ENCODE measurements at regions not wholly inside any gene's neighbourhood (a gene's known extent, or its start where the extent isn't known, plus 50 kb on each side); places are given as distances from the start of the nearest gene placed in this dataset.

DNA sequence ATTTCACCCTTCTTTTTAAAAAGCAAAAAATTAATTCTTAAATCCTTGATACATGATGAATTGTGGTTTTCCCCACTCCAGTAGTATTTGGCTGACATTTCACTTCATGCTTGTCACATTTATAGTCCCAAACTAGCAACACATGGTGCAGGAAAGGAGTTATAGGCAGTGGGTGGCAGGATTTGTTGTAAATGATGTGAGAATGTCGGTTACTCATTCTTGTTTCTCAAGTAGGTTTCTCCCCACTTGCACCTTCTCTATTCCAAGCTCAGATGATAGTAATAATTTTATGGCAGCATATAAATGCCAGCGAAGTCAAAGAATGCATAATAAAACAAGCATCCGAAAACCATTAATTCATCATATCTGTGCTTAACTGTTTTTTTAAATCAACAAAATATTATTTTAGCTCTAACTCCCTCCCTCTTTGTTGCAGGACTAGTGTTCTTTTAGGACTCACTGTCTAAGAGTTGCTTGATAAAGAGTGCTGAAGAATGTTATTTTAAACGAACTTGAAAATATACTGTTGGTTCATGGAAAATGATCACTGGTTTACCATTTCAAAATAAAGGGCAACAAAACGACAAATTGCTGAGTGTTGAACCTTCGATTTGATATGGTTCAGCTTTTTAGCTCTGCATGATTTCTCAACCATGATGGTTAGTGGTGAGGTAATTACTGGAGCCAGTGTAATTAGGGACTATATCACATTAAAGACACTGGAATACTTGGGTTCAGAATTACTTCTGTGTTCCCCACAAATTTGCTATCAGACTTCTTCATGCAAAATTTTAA, 88.1 kb upstream of the ADAMTSL1 start:
- no peak for DNase-seq (ENCODE audit: low read depth in 2 of 2)

DNA sequence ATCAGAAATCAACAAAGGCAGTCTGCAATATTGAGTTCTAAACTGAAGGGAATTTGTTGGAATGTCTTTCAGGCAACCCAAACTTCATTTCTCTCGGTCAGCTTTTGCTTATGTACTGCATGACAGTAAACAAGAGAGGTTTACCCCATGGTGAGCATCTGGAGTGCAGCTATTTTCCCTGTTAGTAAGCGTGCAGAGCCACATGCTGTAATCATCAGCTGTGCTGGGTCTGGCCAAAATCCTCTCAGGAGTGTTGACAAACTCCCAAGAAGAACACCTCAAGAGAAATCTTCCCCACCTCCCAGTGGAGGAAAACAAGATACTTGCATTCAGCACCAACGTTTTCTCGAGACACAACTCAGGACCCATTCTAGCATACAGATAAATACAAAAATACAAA, 83.6 kb upstream of the ADAMTSL1 start:
- DNase-seq (ENCODE audit: low read depth in 2 of 2), result no peak

DNA sequence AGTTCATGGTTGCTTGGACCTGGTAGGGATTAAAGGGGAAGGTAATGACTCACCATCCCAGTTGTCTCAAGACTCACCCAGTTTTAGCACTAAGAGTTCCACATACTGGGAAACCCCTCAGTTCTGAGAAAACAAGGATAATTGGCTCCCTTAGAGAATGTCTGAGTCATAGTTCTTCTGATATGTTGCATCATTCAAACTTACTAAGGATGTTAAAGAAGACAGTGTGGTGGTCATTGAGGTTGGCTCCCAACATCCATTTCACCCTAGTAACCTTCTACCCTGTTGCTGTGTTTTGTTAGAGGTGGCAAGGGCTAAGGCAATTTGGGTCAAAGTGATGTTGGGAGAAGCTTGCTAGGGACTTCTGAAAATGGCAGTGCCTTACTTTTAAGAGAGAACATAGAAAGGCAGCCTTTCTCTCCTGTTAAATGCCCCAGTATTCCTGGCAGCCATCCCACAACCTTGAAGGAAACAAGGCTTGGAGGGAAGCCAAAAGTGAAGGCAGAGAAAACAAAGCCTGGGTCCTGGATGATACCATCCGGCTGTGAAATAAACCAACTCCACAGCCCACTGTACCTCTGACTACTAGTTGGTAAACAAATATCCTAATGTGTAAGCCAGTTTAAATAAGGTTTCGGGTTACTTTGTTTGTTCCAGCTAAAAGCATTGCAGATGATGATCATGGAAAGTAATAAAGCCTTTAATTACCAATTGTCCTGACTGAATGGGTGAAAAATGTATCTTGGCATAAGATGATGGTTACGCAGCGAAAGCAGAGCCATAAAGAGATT, 80.4 kb upstream of the ADAMTSL1 start:
- no peak for DNase-seq (ENCODE audit: low read depth in 2 of 2)

DNA sequence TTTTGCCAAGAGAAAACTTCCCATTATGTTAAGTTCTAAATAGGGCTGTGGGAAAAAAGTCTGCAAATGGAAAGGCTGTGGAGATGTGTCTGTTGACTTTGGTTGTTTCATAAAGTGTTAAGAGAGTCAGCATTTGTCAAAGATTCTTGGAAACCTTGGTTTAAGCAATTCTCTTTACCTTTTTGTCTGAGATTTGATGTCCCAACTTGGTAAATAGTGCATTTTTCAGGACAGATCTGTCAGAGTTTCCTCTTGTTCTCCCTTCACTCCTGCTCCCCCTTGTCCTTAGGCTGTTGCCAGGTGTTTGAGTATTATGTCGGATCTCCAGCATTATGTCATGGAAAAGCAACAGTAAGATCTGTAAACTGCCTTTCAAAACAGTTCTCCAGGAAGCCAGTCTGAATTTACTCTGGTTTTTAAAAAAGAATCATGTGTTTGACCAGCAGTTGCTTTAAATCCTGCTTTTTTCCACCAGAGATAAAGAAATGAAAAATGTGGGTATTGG, 79.1 kb upstream of the ADAMTSL1 start:
- no peak for DNase-seq (ENCODE audit: low read depth in 2 of 2)

DNA sequence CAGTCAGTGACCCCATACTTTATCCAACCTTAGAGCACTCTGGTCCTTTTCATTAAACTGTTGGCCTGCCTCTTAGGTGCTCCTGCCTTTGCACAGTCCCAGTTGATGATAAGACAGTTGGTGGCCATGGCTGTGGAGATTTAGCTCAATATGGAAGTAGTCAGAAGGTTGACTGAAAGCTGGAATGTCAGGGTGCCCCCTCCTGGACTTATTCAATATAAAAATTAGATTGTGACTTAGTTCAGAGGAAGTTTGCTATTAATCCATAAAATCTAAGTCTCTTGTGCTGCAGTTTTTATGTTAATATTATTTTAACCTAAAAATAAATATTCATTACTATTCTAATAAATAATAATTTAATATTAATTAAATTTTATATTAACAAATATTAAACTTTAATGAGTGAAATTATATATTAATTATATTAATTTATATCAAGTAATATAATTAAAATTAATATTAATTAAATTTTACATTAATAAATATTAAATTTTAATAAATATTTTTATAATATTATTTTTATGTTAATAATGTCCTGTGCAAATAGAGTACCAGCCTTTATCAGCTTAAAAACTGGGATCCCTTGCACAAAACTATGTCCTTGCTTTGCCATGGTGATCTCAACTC, 77.7 kb upstream of the ADAMTSL1 start:
- no peak for DNase-seq (ENCODE audit: low read depth in 2 of 2)

DNA sequence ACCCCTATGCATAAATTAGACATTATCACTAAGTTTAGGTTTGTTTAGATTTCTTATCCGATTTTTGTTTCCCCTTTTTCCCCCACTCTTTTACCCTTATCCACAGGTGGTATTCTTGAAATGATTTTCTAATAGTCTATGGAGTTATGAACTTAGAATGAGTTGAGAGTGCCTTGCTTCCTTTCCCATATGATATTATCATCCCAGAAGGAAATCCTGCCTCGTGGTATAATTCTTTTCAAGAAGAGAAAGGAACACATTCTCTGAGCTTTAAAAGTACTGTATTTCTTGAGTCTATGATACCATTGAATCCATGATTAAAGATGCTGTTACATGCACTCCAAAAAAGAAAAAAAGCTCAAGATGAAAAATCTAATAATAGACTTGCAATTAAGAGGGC, 76.9 kb upstream of the ADAMTSL1 start:
- DNase-seq (ENCODE audit: low read depth in 2 of 2), result no peak

DNA sequence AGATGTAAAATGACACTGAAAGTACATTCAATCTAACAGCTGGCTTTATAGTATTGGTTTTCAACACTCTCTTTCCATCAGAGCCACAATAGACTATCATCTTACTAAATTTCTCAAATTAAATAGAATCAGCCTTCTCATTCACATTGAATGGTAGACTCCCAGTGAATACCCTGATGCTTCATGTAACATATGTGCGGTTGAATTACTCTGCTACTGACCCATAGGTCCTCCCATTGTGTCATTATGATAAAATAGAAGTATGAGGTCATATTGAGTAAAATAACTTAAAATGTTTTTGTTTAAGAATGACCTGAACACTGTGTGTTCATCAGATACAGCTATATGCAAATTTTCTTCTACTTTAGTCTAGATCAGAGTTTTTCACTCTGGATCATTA, 75.9 kb upstream of the ADAMTSL1 start:
- DNase-seq (ENCODE audit: low read depth in 2 of 2), result no peak

DNA sequence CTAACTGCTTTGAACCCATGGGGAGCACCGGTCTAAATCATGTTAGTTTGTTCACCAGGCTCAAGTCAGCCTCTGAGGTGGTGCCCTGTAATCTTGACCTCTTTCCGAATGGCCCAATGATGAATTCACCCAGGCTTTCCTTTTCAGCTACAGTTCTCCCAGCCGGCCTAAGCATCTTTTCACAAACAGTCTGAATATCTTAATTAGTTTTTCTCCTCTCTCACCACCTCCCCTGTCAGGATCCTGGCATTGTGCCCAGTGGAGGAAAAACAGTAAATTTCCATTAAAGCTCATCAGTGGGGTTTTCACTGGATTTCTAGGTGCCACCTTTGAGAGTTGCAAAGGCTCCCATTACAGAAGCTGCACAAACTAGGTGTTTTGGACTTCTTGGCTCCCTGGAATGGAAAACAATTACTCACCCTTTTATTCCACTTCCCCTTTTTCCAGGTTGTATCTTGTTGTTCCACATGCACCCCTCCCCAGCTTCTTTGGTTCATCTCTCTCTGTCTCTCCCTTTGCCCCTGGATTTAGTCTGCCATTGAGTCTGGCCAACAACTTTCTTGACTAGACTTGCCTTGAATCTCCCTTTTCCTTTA, 69.4 kb upstream of the ADAMTSL1 start:
- no peak for DNase-seq (ENCODE audit: low read depth in 2 of 2)

DNA sequence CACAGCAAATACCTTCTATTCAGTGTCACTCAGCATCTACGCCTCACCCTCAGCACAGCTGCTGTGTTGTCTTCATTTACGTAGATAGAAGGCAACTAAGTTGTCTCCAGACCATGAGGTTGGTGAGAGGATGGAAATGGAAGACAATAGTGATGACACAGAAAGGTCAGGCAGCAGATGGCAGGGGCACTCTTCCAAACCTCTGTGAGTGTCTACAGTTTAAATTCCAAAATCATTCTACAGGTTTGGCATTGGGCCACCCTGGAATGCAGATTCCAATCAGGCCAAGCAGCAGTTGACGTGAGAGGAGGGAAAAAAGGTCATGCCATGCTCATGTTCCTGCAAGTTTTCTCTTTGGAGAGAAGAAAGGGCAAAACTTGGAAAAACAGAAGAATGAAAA, 68.7 kb upstream of the ADAMTSL1 start:
- no peak for DNase-seq (ENCODE audit: low read depth in 2 of 2)

DNA sequence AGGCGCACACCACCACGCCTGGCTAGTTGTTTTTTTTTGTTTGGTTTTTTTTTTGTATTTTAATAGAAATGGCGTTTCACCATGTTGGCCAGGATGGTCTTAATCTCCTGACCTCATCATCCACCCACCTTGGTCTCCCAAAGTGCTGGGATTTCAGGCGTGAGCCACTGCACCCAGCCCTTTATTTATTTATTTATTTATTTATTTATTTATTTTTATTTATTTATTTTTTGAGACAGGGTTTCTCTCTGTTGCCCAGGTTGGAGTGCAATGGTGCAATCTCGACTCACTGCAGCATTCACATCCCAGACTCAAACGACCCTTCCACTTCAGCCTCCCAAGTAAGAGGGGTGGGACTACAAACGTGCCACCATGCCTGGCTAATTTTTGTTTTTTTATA, 63.0 kb upstream of the ADAMTSL1 start:
- DNase-seq (ENCODE audit: low read depth in 2 of 2), result no peak

DNA sequence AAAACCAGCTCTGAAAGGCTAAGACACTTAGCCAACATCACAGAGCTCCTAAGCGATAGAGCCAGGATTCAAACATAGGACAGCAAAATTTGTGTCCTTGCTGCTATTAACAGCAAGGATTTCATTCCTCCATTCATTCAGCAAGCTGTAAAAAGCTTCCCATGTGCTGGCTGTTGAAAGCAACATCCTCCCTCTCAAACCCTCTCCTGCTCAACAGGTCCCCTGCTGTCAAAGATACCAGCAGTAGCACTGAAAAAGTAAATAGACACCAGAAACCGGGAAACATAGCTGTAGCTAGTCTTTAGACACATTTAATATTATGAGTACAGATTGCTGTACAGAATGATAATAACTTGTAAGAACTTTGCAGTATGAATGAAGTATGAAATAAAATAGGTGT, 52.6 kb upstream of the ADAMTSL1 start:
- DNase-seq (ENCODE audit: low read depth in 2 of 2), result no peak

DNA sequence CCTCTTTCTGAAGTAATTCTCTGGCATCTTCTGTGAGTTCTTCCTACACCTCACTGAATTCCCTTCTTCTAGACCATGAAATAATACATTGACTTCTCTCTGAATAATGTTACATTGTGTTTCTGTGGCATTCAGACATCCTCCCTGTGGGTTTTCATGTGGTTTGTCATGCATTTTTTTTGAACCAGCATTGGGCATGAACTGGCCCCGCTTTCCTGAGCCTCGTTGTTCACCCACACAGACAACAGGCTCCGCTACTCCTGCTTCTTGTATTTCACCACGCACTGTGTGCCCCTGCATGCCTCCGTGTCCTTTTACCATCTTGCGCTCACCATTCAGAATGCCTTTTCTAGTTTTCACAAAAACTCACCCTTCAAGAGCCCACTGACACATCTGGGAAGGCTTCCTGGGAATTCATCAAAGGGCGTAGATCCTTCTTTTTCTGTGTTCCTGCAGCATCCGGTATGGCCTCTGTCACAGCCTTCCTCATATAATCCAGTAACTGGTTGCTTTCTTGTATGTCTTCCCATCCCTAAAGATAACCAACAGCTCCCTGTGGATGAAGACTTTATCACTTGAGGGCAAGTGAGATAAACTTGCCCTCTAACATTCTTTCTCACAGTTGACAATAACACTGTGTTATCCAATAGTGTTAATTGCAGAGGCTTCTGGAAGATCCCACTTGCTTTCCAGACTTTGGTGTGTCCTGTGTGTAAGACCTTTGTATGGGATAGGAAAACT, 51.5 kb upstream of the ADAMTSL1 start:
- DNase-seq (ENCODE audit: low read depth in 2 of 2), result no peak

DNA sequence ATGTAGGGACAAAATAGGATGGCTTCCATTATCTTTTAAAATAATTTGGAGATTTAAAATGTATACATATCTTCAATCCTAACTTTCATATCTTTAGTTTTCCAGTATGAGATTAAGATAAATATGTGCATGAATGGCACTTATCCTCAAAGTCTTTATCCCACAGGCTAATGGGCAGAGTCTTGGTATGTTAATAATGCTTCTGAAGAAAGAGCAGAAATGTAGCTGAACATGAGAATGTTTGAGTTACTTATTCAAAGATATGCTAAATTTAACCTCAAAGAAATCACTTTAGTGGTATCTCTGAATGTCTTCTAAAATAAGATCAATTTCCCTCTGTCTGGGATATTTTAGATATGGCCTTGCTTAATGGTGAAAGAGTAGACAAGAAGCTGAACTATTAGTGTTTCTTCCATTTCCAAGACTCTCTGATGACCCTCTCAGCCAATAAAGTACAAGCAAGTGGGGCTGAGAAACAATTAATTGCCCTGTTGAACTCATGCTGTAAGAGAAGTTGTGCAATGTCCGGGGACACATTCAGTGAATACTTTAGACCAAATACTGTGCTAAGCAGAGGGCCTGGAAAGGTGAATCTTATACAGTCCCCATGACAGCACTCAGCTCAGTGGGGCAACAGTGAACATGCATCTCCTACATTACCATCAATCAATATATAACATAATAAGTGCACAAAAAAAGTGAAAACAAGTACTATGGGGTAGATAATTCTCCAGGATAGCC, 50.0 kb upstream of the ADAMTSL1 start:
- DNase-seq (ENCODE audit: low read depth in 2 of 2), result no peak

Measured in stimulated activated CD8-positive, alpha-beta memory T cell treated with anti-CD3 and anti-CD28 coated beads, Interleukin-7, amount 100 ng/mL, for 4 hours (primary cell).